Karpas-422 (cell line): ENCODE measurements at regions not wholly inside any gene's neighbourhood (a gene's known extent, or its start where the extent isn't known, plus 50 kb on each side); places are given as distances from the start of the nearest gene placed in this dataset.

Experiments used
- DNase-seq: peaks from one replicate; pipeline ENCODE4 v3.0.0-alpha.2; 2015
- H2AFZ ChIP-seq: fragments of 200-600 bp; sonication (generic); 2 replicates; pipeline ENCODE4 v1.6.1; 2014; ENCODE audit warnings: antibody characterized with exemption, low read length, mixed read lengths
- H3K27ac ChIP-seq: fragments of 200-600 bp; sonication (generic); 2 replicates; pipeline ENCODE4 v1.5.1; 2014; ENCODE audit warnings: mild to moderate bottlenecking, low read length, moderate library complexity
- H3K27me3 ChIP-seq: fragments of 200-600 bp; sonication (generic); 2 replicates; pipeline ENCODE4 v1.6.1; 2014; ENCODE audit warnings: low read length, mixed read lengths
- H3K36me3 ChIP-seq: fragments of 200-600 bp; sonication (generic); 2 replicates; pipeline ENCODE4 v1.6.1; 2014; ENCODE audit warnings: low read length, mixed read lengths; ENCODE audit not compliant: insufficient read depth
- H3K4me1 ChIP-seq: fragments of 200-600 bp; sonication (generic); 2 replicates; pipeline ENCODE4 v1.6.1; 2014; ENCODE audit warnings: mild to moderate bottlenecking, low read length, mixed read lengths
- H3K4me2 ChIP-seq: fragments of 200-600 bp; sonication (generic); 2 replicates; pipeline ENCODE4 v1.6.1; 2014; ENCODE audit warnings: low read length, low read depth, mild to moderate bottlenecking; ENCODE audit not compliant: poor library complexity, severe bottlenecking
- H3K4me3 ChIP-seq: fragments of 200-600 bp; sonication (generic); 2 replicates; pipeline ENCODE4 v1.5.1; 2014; ENCODE audit warnings: mild to moderate bottlenecking, antibody characterized with exemption, low read length, mixed read lengths
- H3K79me2 ChIP-seq: fragments of 200-600 bp; sonication (generic); 2 replicates; pipeline ENCODE4 v1.6.1; 2014; ENCODE audit warnings: mild to moderate bottlenecking, low read length, mixed read lengths
- H3K9ac ChIP-seq: fragments of 200-600 bp; sonication (generic); 2 replicates; pipeline ENCODE4 v1.6.0; 2014; ENCODE audit warnings: low read length
- H3K9me2 ChIP-seq: fragments of 200-600 bp; sonication (generic), shearing (Covaris generic); replicated peaks from 2 replicates; pipeline ENCODE4 v1.6.0; 2014; ENCODE audit warnings: mild to moderate bottlenecking, low read length, moderate library complexity; ENCODE audit not compliant: insufficient read depth
- H3K9me3 ChIP-seq: fragments of 300-700, 200-600 bp; sonication (generic); 2 replicates; pipeline ENCODE4 v1.6.1; 2014; ENCODE audit warnings: low read length, mixed read lengths
- H4K20me1 ChIP-seq: fragments of 200-600 bp; sonication (generic); 2 replicates; pipeline ENCODE4 v1.6.1; 2014; ENCODE audit warnings: mild to moderate bottlenecking, antibody characterized with exemption, low read length, low read depth; ENCODE audit not compliant: insufficient read depth

DNA sequence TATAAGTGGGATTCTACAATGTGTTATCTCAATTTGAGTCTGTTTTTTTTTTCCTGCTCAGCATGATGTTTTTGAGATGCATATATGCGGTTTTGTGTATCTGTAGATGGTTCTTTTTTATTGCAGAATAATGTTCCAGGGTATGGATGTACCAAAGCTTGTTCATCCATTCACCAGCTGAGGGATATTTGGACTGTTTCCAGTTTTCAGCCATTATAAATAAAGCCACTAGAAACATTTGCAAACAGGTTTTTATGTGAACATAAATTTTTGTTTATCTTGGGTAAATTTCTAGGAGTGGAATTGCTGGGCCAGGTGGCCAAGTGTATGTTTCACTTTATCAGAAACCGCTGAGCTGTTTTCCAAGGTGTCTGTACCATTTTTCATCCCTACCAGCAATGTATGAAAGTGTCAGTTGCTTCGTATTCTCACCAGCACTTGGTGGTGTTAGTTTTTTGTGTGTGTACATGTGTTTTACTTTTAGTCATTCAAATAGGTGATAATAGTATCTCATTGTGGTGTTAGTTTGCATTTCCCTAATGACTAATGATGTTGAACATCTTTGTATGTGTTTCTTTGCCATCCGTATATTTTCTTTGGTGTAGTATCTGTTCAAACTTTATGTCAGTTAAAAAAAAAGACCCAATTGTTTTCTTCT, 124.2 kb downstream of the CEBPB start:
- Histone ChIP-seq H3K9me2 (no peaks in the 10 kb centered on the region), H3K4me1 (no peaks in the 10 kb centered on the region), H3K4me2 (no peak overlapping the region), H2AFZ (no peak overlapping the region), H3K9ac (no peak overlapping the region), H3K9me3 (no peaks in the 10 kb centered on the region), H3K27ac (no peak overlapping the region), H4K20me1 (no peaks in the 10 kb centered on the region), H3K27me3 (no peaks in the 10 kb centered on the region), H3K36me3 (no peaks in the 10 kb centered on the region), H3K4me3 (no peak overlapping the region), H3K79me2 (no peaks in the 10 kb centered on the region)
- no peak for DNase-seq

- Histone ChIP-seq H3K9me3 (no peaks in the 10 kb centered on the region), H3K36me3 (no peaks in the 10 kb centered on the region), H3K4me1 (no peaks in the 10 kb centered on the region), H3K27ac (no peak overlapping the region), H3K79me2 (no peaks in the 10 kb centered on the region), H4K20me1 (no peaks in the 10 kb centered on the region), H3K4me3 (no peak overlapping the region), H3K9me2 (no peaks in the 10 kb centered on the region), H3K9ac (no peak overlapping the region), H2AFZ (no peak overlapping the region), H3K4me2 (no peak overlapping the region), H3K27me3 (no peaks in the 10 kb centered on the region; the same call in 1 of the 2 replicates)
- DNase-seq, result no peak
Measured at GRCh38 chr20:50315586-50316551, 125.2 kb downstream of the CEBPB start.

- Histone ChIP-seq H2AFZ (no peak overlapping the region), H3K9me2 (no peaks in the 10 kb centered on the region), H4K20me1 (no peaks in the 10 kb centered on the region), H3K9me3 (no peaks in the 10 kb centered on the region), H3K79me2 (no peaks in the 10 kb centered on the region), H3K4me3 (no peak overlapping the region), H3K4me2 (no peak overlapping the region), H3K36me3 (no peaks in the 10 kb centered on the region), H3K4me1 (no peaks in the 10 kb centered on the region), H3K27ac (no peak overlapping the region), H3K27me3 (no peaks in the 10 kb centered on the region; the same call in 1 of the 2 replicates), H3K9ac (no peak overlapping the region)
- no peak for DNase-seq
Measured at GRCh38 chr20:50317116-50317515, 126.5 kb downstream of the CEBPB start.

- H4K20me1 ChIP-seq, result no peaks in the 10 kb centered on the region
- no peak overlapping the region for H3K9ac ChIP-seq
- H3K9me2 ChIP-seq, result no peaks in the 10 kb centered on the region
- no peaks in the 10 kb centered on the region for H3K36me3 ChIP-seq
- H2AFZ ChIP-seq, result no peak overlapping the region
- H3K27ac ChIP-seq, result no peak overlapping the region
- no peak for DNase-seq
- H3K27me3 ChIP-seq, result no peaks in the 10 kb centered on the region; the same call in 1 of the 2 replicates
- no peaks in the 10 kb centered on the region for H3K9me3 ChIP-seq
- H3K79me2 ChIP-seq, result no peaks in the 10 kb centered on the region
- H3K4me2 ChIP-seq, result no peak overlapping the region
- H3K4me3 ChIP-seq, result no peak overlapping the region
- no peaks in the 10 kb centered on the region for H3K4me1 ChIP-seq
Measured at GRCh38 chr20:50317609-50318008, 127.0 kb downstream of the CEBPB start.

DNA sequence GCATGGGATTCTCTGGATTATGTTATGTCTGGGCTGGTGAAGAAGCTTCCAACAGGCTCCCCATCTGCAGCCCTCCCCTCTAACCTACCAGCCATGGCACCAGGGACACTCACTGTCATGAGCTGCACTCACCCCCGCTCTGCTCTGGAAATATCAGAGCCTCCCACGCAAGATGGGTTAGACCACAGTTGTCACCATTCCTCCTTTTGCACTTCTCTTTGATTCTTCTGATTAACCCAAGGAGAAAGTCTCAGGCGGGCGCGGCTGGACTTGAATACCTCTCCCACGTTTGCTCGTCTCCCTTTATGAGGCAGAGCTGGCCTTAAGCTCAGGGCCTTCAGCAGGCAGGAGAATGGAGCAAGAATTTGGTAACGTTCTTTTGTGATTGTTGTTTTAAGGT, 128.1 kb downstream of the CEBPB start:
- no peaks in the 10 kb centered on the region for H3K4me1 ChIP-seq
- no peak overlapping the region for H3K4me2 ChIP-seq
- no peaks in the 10 kb centered on the region for H4K20me1 ChIP-seq
- H3K36me3 ChIP-seq, result no peaks in the 10 kb centered on the region
- no peak for DNase-seq
- H3K27me3 ChIP-seq, result no peaks in the 10 kb centered on the region; the same call in 1 of the 2 replicates
- H3K79me2 ChIP-seq, result no peaks in the 10 kb centered on the region
- H3K27ac ChIP-seq, result no peak overlapping the region
- no peak overlapping the region for H3K9ac ChIP-seq
- H3K9me2 ChIP-seq, result no peaks in the 10 kb centered on the region
- no peak overlapping the region for H3K4me3 ChIP-seq
- no peaks in the 10 kb centered on the region for H3K9me3 ChIP-seq
- no peak overlapping the region for H2AFZ ChIP-seq

GRCh38 chr20:50320005-50320900, 129.6 kb downstream of the CEBPB start:
- Histone ChIP-seq H3K9ac (no peak overlapping the region), H3K9me2 (no peaks in the 10 kb centered on the region)

DNA sequence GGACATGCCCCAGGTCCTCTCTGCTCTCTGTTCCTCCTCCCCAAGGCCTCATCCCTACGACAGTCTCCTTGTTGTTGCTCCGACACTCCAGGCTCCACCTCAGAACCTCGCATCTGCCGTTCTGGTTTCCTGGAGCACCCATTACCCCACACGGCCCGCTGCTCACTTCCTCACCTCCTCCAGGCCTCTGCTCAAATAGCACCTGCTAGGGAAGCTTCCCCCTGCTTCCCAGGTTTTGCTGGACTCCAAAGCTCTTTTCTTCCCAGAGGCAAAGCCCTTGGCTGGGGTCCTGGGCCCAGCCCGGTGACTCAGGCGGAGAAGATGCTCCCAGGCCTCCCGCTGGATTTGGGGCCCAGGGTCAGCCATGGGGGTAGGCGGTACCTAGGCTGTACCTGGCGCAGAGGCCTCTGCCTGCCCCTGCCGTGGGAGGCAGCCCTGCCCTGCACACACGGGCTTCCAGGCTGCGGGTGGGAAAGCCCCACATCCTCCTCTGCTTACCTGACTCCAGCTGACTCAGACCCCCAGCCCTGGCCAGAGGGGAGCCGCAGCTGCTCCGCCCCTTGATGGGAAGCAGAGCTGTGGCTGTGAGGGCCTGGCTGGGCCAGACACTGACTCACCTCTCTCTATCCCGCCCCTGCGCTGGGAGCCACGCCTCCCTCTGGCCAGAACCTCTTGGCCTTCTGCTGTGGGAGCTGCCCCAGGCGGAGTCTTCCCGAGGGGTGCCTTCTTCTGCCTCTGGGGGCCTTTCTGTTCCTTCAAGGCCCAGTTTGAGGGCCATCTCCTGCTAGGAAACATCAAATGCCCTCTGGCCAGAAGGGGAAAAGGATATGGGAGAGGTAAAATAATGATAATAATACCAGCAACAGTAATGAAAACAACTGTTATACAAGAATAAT, 130.5 kb downstream of the CEBPB start:
- Histone ChIP-seq H3K9me2 (no peaks in the 10 kb centered on the region), H3K27ac (no peak overlapping the region), H4K20me1 (no peaks in the 10 kb centered on the region), H2AFZ (no peak overlapping the region), H3K79me2 (no peaks in the 10 kb centered on the region), H3K4me3 (no peak overlapping the region), H3K36me3 (no peaks in the 10 kb centered on the region), H3K4me2 (no peak overlapping the region), H3K9ac (no peak overlapping the region), H3K4me1 (no peaks in the 10 kb centered on the region), H3K27me3 (no peaks in the 10 kb centered on the region; the same call in 1 of the 2 replicates), H3K9me3 (no peaks in the 10 kb centered on the region)
- no peak for DNase-seq

More at GRCh38 chr20:50320005-50320900, 129.6 kb downstream of the CEBPB start:
- no peak for DNase-seq
- Histone ChIP-seq H3K27ac (no peak overlapping the region), H3K27me3 (no peaks in the 10 kb centered on the region; the same call in 1 of the 2 replicates), H3K4me1 (no peaks in the 10 kb centered on the region), H3K4me3 (no peak overlapping the region), H4K20me1 (no peaks in the 10 kb centered on the region), H3K79me2 (no peaks in the 10 kb centered on the region), H3K4me2 (no peak overlapping the region), H2AFZ (no peak overlapping the region), H3K9me3 (no peaks in the 10 kb centered on the region), H3K36me3 (no peaks in the 10 kb centered on the region)
